Superior temporal gyrus (tissue), 1 donor: ENCODE measurements at regions not wholly inside any gene's neighbourhood (a gene's known extent, or its start where the extent isn't known, plus 50 kb on each side); places are given as distances from the start of the nearest gene placed in this dataset.
"Not testable (repeated sequence)": the region's sequence is repeated elsewhere in the genome, so short reads cannot be mapped to it uniquely, and the experiment has no call there.

ENCODE experiments used
- DNase-seq: peaks from one replicate; pipeline ENCODE4 v3.0.0-alpha.2; 2016; ENCODE audit errors: extremely low spot score

DNA sequence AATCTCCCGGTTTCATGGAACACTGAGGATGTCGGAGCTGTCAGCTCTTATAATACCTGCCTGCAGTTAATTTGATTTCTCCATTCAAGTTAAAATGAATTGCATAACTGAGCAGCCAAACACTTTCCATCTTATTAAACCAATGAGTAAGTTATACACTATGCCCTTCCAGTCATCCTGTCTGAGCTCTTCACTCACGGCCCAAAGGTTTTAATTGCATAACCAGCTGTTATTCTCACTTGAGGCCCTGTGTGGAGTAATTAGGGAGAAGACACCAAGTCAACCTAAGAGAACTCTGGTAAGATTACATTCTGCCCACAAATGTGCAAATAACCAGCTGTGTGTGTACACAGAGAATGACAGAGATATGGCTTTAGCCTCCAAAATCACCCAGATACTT, 303.5 kb downstream of the TBC1D4 start:
- no peak for DNase-seq

- DNase-seq, result no peak
Observed at GRCh38 chr13:75175575-75175974, 306.4 kb downstream of the TBC1D4 start.

GRCh38 chr13:75175097-75175496, 306.9 kb downstream of the TBC1D4 start:
- not testable (repeated sequence) for DNase-seq

- no peak for DNase-seq
Observed at GRCh38 chr13:75174481-75174880, 307.5 kb downstream of the TBC1D4 start.

DNA sequence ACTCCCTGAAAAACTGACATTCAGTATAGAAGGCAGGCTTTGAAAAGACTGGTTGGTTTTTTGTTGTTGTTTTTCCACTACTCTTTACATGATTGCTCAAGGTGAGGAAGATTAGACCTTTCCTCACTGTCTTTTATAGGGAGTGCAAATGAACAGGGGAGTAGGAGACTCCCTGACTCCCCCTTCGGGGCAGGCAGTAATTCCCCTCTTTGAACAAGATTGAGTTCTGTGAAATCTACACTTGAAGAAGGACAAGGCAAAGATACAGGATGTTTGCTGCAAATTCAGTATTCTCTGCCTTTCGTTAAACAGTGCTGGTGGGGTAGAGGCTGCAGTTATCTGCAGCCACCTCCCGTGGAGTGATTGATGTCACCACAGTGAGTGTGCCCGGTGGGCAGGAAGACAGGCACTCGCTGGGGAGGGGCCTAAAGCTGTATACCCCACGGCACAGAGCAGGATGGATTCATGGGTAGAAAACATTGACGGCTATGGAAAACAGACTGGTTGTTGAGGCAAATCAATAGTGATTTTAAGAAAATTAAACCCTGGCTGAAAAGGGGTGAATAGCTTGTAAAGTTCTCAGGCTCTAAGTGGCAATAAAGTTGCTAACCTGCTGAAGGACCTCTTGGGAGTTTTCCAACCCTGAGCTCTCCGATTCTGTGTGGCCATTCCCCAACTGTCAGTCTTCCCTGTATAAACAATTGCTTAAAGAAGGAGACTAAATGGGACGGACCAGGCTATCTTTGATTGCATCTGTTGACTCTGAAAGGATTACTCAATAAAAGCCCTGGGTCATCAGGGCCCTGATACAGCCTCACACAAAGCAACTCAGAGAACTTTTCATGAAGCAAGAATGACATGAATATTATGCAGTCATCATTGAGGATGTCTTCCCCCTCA, 308.3 kb downstream of the TBC1D4 start:
- no peak for DNase-seq

DNA sequence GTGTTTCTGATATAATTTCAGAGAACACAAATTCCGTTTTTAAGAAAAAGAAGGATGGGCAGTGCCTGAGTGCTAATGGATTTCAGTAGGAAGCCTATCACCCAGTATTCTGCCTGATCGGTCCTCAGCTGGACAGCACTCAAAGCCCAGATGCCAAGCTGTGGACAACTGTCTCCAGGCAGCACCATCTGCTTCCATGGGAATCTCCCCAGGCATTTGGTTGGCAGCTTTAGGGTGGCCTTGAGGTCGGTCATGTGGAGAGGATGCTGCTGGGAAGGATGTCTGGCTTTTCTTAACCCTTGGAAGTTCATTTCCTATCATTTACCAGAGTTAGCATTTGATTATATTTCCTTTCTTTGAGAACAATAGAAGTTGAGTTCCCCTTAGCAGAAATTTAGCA, 311.7 kb downstream of the TBC1D4 start:
- no peak for DNase-seq

GRCh38 chr13:75165543-75166230, 316.3 kb downstream of the TBC1D4 start:
- no peak for DNase-seq

DNA sequence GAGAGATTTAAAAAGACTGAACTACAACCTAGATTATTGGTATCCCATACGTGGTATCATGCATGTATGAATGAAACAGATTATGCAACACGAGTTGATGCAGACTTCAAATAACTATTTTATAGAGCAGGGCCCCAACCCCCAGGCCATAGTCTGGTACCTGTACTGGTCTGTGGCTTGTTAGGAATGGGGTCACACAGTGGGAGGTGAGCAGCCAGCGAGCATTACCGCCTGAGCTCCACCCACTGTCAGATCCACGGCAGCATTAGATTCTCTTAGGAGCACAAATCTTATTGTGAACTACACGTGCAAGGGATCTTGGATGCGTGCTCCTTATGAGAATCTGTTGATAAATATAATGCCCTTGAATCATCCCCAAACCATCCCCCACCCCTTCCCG, 320.2 kb downstream of the TBC1D4 start:
- DNase-seq, result no peak

DNA sequence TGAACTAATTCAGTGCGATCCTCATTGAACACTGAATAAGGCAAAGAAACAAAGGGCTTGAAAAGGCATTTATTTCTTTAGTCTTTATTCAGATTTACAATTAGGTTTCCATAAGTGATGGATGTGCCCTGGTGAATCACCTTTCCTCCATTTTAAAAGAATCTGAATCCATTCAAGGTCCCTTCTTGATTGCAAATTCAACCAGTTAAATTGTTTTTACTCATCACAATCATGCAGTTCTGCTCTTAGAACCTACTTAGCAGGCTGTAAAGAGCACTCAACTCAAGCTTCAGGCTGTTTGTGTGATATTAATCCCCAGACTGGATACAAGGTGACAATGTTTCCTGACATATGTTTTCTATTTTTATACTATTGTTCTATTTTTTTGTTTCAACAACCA, 321.0 kb downstream of the TBC1D4 start:
- DNase-seq, result no peak

DNA sequence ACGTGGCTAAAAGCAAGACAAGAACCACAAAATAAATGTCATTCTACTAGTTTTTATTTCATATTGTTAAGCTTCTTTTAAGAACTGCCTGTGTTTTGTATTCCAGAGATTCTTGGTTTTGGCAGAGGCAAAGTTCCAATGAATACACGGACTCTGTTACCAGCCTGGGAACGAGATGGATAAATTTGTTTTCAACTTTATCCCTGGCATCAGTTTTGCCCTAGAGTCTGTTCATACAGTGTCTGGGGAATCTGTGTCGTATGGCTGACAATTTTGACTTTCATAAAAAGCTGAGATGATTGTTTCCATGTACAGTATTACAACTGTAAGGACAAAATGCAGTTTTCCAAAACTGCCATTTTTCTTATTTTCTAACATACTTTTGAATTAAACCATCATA, 327.6 kb downstream of the TBC1D4 start:
- no peak for DNase-seq

GRCh38 chr13:75153834-75154233, 328.1 kb downstream of the TBC1D4 start:
- DNase-seq, result no peak

DNA sequence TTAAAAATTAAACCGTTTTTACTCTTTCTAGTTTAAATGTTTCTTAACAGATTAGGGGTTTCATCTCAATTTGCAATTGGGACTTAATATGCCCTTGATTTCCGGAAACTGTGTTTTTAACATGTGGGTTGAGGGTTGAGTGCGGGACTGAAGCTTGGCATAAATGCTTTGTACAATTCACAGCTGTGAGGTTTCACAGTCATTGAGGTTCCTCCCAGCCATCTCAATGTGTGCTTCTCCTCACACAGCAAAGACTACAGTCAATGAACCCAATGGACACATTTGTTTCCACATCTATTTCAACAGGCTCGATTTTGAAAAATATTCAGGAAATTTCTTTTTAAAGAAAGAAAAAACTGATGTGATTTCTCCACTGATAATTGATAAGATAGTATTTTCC, 328.6 kb downstream of the TBC1D4 start:
- DNase-seq, result no peak

- DNase-seq, result no peak
Observed at GRCh38 chr13:75151081-75151643, 330.8 kb downstream of the TBC1D4 start.

GRCh38 chr13:75149776-75150175, 332.2 kb downstream of the TBC1D4 start:
- no peak for DNase-seq

- DNase-seq, result no peak
Observed at GRCh38 chr13:75147946-75148345, 334.0 kb downstream of the TBC1D4 start.

DNA sequence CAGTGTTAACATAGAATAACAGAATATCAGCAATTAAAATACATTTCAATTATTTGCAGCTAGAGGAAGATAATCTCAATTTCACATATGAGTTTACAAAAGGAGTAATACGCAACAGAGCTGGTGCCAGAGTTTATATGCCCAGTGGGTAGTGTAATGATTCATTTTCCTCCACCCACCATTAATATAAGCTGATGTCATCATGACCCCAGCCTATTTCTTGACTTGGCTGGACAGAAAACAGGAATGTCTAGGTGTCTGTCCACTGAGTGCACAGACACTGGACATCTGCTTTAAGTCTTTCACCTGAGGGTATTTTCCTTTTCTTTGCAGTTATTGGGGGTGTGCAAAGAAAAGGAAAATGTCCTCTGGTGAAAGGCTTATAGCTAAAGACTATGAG, 335.5 kb downstream of the TBC1D4 start:
- no peak for DNase-seq

GRCh38 chr13:75145927-75146326, 336.0 kb downstream of the TBC1D4 start:
- DNase-seq, result no peak

DNA sequence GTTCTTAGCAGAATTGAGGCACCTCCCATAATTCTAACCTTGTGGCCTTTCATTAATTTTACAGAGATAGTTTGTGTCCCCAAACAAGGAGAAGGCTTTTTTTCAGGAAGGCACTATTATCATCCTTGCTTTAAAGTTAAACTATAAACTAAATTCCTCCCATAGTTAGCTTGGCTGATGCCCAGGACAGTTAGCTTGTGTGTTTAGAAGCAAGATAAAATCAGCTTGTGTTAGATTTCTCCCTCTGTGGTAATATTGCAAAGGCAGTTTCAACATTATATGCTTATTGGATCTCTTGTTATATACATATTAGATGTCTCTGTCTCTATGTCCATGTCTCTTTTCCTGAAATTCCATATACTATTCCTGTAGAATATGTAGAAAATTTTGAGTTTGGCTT, 342.7 kb downstream of the TBC1D4 start:
- no peak for DNase-seq

DNA sequence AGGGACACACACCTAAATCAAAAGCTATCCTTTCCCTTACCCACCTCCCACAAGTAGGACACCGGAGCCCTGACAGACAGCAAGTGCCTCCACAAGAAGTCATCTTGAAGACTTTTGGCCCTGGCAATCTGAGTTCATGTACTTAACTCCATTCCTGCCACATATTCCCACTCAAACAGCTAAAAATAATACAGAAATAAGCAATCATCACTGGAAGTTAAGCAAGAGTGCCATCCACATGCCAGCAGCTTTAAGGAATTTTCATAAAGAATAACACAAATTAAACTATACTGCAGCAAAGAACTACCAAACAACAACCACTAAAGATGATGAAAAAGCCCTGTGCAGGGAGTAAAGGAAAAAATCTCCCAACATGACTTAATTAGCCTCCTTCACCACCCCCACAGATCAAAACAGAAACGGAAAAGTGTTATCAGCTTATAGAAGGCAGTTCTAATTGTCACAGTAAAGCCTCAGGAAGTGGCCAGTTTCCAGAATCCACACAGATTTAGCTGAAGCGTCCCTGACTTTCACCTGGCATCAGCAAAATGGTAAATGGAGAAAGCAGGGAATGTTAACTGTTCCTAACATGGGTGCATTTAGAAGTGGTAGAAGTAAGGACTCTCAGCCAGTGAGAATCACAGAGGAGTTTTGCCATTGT, 343.9 kb downstream of the TBC1D4 start:
- no peak for DNase-seq

- no peak for DNase-seq
Observed at GRCh38 chr13:75136151-75136550, 345.8 kb downstream of the TBC1D4 start.

GRCh38 chr13:75135325-75135825, 346.6 kb downstream of the TBC1D4 start:
- no peak for DNase-seq
